ENCODE measurements at regions not wholly inside any gene's neighbourhood (a gene's known extent, or its start where the extent isn't known, plus 50 kb on each side); places are given as distances from the start of the nearest gene placed in this dataset.

GRCh38 chr1:105684714-105685113, 1371.8 kb upstream of the PRMT6 start:
- H2BK5ac ChIP-seq (ENCODE audit: low read depth, low read length, poor library complexity, severe bottlenecking): no peak overlapping the region
- H3K4me2 ChIP-seq (ENCODE audit: low read length, poor library complexity, severe bottlenecking): no peak overlapping the region
- H2BK12ac ChIP-seq (ENCODE audit: low read length in 2 of 2): no peak overlapping the region
- DNase-seq: no peak
- H4K8ac ChIP-seq (ENCODE audit: low read length): no peak overlapping the region
- no peaks in the 10 kb centered on the region for H3K27me3 ChIP-seq (ENCODE audit: control insufficient read depth in 1 of 2, insufficient read depth in 1 of 2, low read length in 2 of 2)
- no peak overlapping the region for H2AK5ac ChIP-seq (ENCODE audit: low read length, severe bottlenecking)
- no peak overlapping the region for H2BK15ac ChIP-seq (ENCODE audit: low read depth, poor library complexity, severe bottlenecking)
- H3K79me1 ChIP-seq (replicated peaks; ENCODE audit: low read length, poor library complexity, severe bottlenecking): no peaks in the 10 kb centered on the region
- H3K4ac ChIP-seq (ENCODE audit: low read depth in 1 of 2, low read length in 2 of 2): no peak overlapping the region
- H3K4me3 ChIP-seq (ENCODE audit: insufficient read depth in 1 of 2, low read depth in 1 of 2, low read length in 2 of 2): no peak overlapping the region
- peaks cover 4% of the 10 kb centered on the region for H3K4me1 ChIP-seq (ENCODE audit: control insufficient read depth, insufficient read depth, low read depth, low read length)
- no peak overlapping the region for H4K91ac ChIP-seq (ENCODE audit: low read length)
- no peaks in the 10 kb centered on the region for H3K36me3 ChIP-seq (ENCODE audit: control insufficient read depth in 1 of 2, insufficient read depth in 2 of 2, low read depth in 1 of 2, low read length in 2 of 2)
- H3K18ac ChIP-seq (ENCODE audit: low read depth in 1 of 2, low read length in 2 of 2): no peak overlapping the region
- H2AFZ ChIP-seq (ENCODE audit: low read depth, low read length): no peak overlapping the region
- H2BK120ac ChIP-seq (ENCODE audit: low read depth, low read length): no peak overlapping the region
- H3K23ac ChIP-seq (ENCODE audit: low read length in 2 of 2): no peak overlapping the region
- H3K14ac ChIP-seq (ENCODE audit: low read length in 2 of 2): no peak overlapping the region
- H3K9me3 ChIP-seq (ENCODE audit: control insufficient read depth, low read length): peaks cover 9% of the 10 kb centered on the region
- no peak overlapping the region for H3K27ac ChIP-seq (ENCODE audit: low read length, poor library complexity, severe bottlenecking)
- H3K9ac ChIP-seq (ENCODE audit: low read length): no peak overlapping the region

GRCh38 chr1:105686026-105686425, 1370.4 kb upstream of the PRMT6 start:
- no peak for DNase-seq
- H2BK15ac ChIP-seq (ENCODE audit: low read depth, poor library complexity, severe bottlenecking): no peak overlapping the region
- no peak overlapping the region for H4K8ac ChIP-seq (ENCODE audit: low read length)
- H3K27me3 ChIP-seq (ENCODE audit: control insufficient read depth in 1 of 2, insufficient read depth in 1 of 2, low read length in 2 of 2): no peaks in the 10 kb centered on the region
- no peak overlapping the region for H3K4ac ChIP-seq (ENCODE audit: low read depth in 1 of 2, low read length in 2 of 2)
- no peak overlapping the region for H3K9ac ChIP-seq (ENCODE audit: low read length)
- H3K79me1 ChIP-seq (replicated peaks; ENCODE audit: low read length, poor library complexity, severe bottlenecking): no peaks in the 10 kb centered on the region
- no peaks in the 10 kb centered on the region for H3K36me3 ChIP-seq (ENCODE audit: control insufficient read depth in 1 of 2, insufficient read depth in 2 of 2, low read depth in 1 of 2, low read length in 2 of 2)
- no peak overlapping the region for H2BK5ac ChIP-seq (ENCODE audit: low read depth, low read length, poor library complexity, severe bottlenecking)
- no peak overlapping the region for H3K27ac ChIP-seq (ENCODE audit: low read length, poor library complexity, severe bottlenecking)
- H3K4me2 ChIP-seq (ENCODE audit: low read length, poor library complexity, severe bottlenecking): no peak overlapping the region
- 72% methylated on average over 3 of the region's 3 CpGs for WGBS
- peak overlapping the region; percentile 5 for H2AK5ac ChIP-seq (ENCODE audit: low read length, severe bottlenecking)
- H3K23ac ChIP-seq (ENCODE audit: low read length in 2 of 2): no peak overlapping the region
- H2BK12ac ChIP-seq (ENCODE audit: low read length in 2 of 2): no peak overlapping the region
- H3K18ac ChIP-seq (ENCODE audit: low read depth in 1 of 2, low read length in 2 of 2): no peak overlapping the region
- no peak overlapping the region for H2BK120ac ChIP-seq (ENCODE audit: low read depth, low read length)
- H2AFZ ChIP-seq (ENCODE audit: low read depth, low read length): no peak overlapping the region
- H4K91ac ChIP-seq (ENCODE audit: low read length): no peak overlapping the region
- H3K9me3 ChIP-seq (ENCODE audit: control insufficient read depth, low read length): peaks cover 9% of the 10 kb centered on the region
- peak overlapping the region in 1 of 2 experiments; percentile 26 for H3K14ac ChIP-seq (ENCODE audit: low read length in 2 of 2)
- H3K4me1 ChIP-seq (ENCODE audit: control insufficient read depth, insufficient read depth, low read depth, low read length): peaks cover 4% of the 10 kb centered on the region
- no peak overlapping the region for H3K4me3 ChIP-seq (ENCODE audit: insufficient read depth in 1 of 2, low read depth in 1 of 2, low read length in 2 of 2)

- no peak overlapping the region for H2BK120ac ChIP-seq (ENCODE audit: low read depth, low read length)
- no peak overlapping the region for H2AFZ ChIP-seq (ENCODE audit: low read depth, low read length)
- H2BK5ac ChIP-seq (ENCODE audit: low read depth, low read length, poor library complexity, severe bottlenecking): no peak overlapping the region
- peaks cover 9% of the 10 kb centered on the region for H3K9me3 ChIP-seq (ENCODE audit: control insufficient read depth, low read length)
- H2BK12ac ChIP-seq (ENCODE audit: low read length in 2 of 2): no peak overlapping the region
- H3K36me3 ChIP-seq (ENCODE audit: control insufficient read depth in 1 of 2, insufficient read depth in 2 of 2, low read depth in 1 of 2, low read length in 2 of 2): no peaks in the 10 kb centered on the region
- no peak overlapping the region for H3K4ac ChIP-seq (ENCODE audit: low read depth in 1 of 2, low read length in 2 of 2)
- DNase-seq: no peak
- H3K79me1 ChIP-seq (replicated peaks; ENCODE audit: low read length, poor library complexity, severe bottlenecking): no peaks in the 10 kb centered on the region
- no peaks in the 10 kb centered on the region for H3K27me3 ChIP-seq (ENCODE audit: control insufficient read depth in 1 of 2, insufficient read depth in 1 of 2, low read length in 2 of 2)
- no peak overlapping the region for H3K4me2 ChIP-seq (ENCODE audit: low read length, poor library complexity, severe bottlenecking)
- no peak overlapping the region for H2AK5ac ChIP-seq (ENCODE audit: low read length, severe bottlenecking)
- H3K4me3 ChIP-seq (ENCODE audit: insufficient read depth in 1 of 2, low read depth in 1 of 2, low read length in 2 of 2): no peak overlapping the region
- H3K18ac ChIP-seq (ENCODE audit: low read depth in 1 of 2, low read length in 2 of 2): no peak overlapping the region
- no peak overlapping the region for H2BK15ac ChIP-seq (ENCODE audit: low read depth, poor library complexity, severe bottlenecking)
- no peak overlapping the region for H4K8ac ChIP-seq (ENCODE audit: low read length)
- 87% methylated on average over 14 of the region's 15 CpGs for WGBS
- no peak overlapping the region for H3K23ac ChIP-seq (ENCODE audit: low read length in 2 of 2)
- peaks cover 4% of the 10 kb centered on the region for H3K4me1 ChIP-seq (ENCODE audit: control insufficient read depth, insufficient read depth, low read depth, low read length)
- H3K27ac ChIP-seq (ENCODE audit: low read length, poor library complexity, severe bottlenecking): no peak overlapping the region
- no peak overlapping the region for H3K9ac ChIP-seq (ENCODE audit: low read length)
- H4K91ac ChIP-seq (ENCODE audit: low read length): no peak overlapping the region
- no peak overlapping the region for H3K14ac ChIP-seq (ENCODE audit: low read length in 2 of 2)
Observed at GRCh38 chr1:105686874-105687690, 1369.4 kb upstream of the PRMT6 start.

GRCh38 chr1:105700723-105701122, 1355.8 kb upstream of the PRMT6 start:
- H3K36me3 ChIP-seq (ENCODE audit: control insufficient read depth in 1 of 2, insufficient read depth in 2 of 2, low read depth in 1 of 2, low read length in 2 of 2): no peaks in the 10 kb centered on the region
- H3K4me3 ChIP-seq (ENCODE audit: insufficient read depth in 1 of 2, low read depth in 1 of 2, low read length in 2 of 2): no peak overlapping the region
- no peak for DNase-seq
- H3K14ac ChIP-seq (ENCODE audit: low read length in 2 of 2): no peak overlapping the region
- H3K9me3 ChIP-seq (ENCODE audit: control insufficient read depth, low read length): peaks cover 2% of the 10 kb centered on the region
- H2AFZ ChIP-seq (ENCODE audit: low read depth, low read length): no peak overlapping the region
- no peaks in the 10 kb centered on the region for H3K27me3 ChIP-seq (ENCODE audit: control insufficient read depth in 1 of 2, insufficient read depth in 1 of 2, low read length in 2 of 2)
- no peak overlapping the region for H3K9ac ChIP-seq (ENCODE audit: low read length)
- H2BK12ac ChIP-seq (ENCODE audit: low read length in 2 of 2): no peak overlapping the region
- no peak overlapping the region for H2AK5ac ChIP-seq (ENCODE audit: low read length, severe bottlenecking)
- H3K4me2 ChIP-seq (ENCODE audit: low read length, poor library complexity, severe bottlenecking): no peak overlapping the region
- WGBS: 80% methylated on average over 1 of the region's 2 CpGs
- no peak overlapping the region for H3K23ac ChIP-seq (ENCODE audit: low read length in 2 of 2)
- no peak overlapping the region for H4K8ac ChIP-seq (ENCODE audit: low read length)
- no peak overlapping the region for H2BK5ac ChIP-seq (ENCODE audit: low read depth, low read length, poor library complexity, severe bottlenecking)
- no peak overlapping the region for H2BK15ac ChIP-seq (ENCODE audit: low read depth, poor library complexity, severe bottlenecking)
- no peak overlapping the region for H3K4ac ChIP-seq (ENCODE audit: low read depth in 1 of 2, low read length in 2 of 2)
- no peak overlapping the region for H2BK120ac ChIP-seq (ENCODE audit: low read depth, low read length)
- no peak overlapping the region for H4K91ac ChIP-seq (ENCODE audit: low read length)
- H3K18ac ChIP-seq (ENCODE audit: low read depth in 1 of 2, low read length in 2 of 2): no peak overlapping the region
- H3K27ac ChIP-seq (ENCODE audit: low read length, poor library complexity, severe bottlenecking): no peak overlapping the region
- H3K79me1 ChIP-seq (replicated peaks; ENCODE audit: low read length, poor library complexity, severe bottlenecking): no peaks in the 10 kb centered on the region
- no peaks in the 10 kb centered on the region for H3K4me1 ChIP-seq (ENCODE audit: control insufficient read depth, insufficient read depth, low read depth, low read length)
